ENCODE measurements at regions not wholly inside any gene's neighbourhood (a gene's known extent, or its start where the extent isn't known, plus 50 kb on each side); places are given as distances from the start of the nearest gene placed in this dataset.

- Histone ChIP-seq H3K9me3 (no peaks in the 10 kb centered on the region), H3K4me1 (peaks cover 11 to 18% (median 16%) of the 10 kb centered on the region in 4 donors), H3K27ac (no peak overlapping the region), H3K36me3 (no peaks in the 10 kb centered on the region), H3K4me3 (no peak overlapping the region), H3K27me3 (no peaks in the 10 kb centered on the region)
- no peak for ATAC-seq (ENCODE audit: low FRiP score in 2 of 2)
- 35 to 49% methylated on average over 9 to 10 of the region's 10 CpGs for WGBS, 2 donors
- DNase-seq = no peak
- no peak for TF ChIP-seq EP300 (IDR thresholded peaks at IDR 0.05)
- TF ChIP-seq POLR2AphosphoS5 (IDR thresholded peaks at IDR 0.05) = no peak
- TF ChIP-seq CTCF (IDR thresholded peaks at IDR 0.05) = no peak
- TF ChIP-seq POLR2A (IDR thresholded peaks at IDR 0.05) = no peak
These were observed 65.1 kb upstream of the RASD2 start for GRCh38 chr22:35475545-35475944.

GRCh38 chr22:35476341-35476740 is 64.3 kb upstream of the RASD2 start:
- TF ChIP-seq EP300 (IDR thresholded peaks at IDR 0.05) = no peak
- TF ChIP-seq POLR2A (IDR thresholded peaks at IDR 0.05) = no peak
- ATAC-seq (ENCODE audit: low FRiP score in 2 of 2) = no peak
- WGBS, 2 donors = 68 to 78% methylated on average over 11 of the region's 11 CpGs
- Histone ChIP-seq H3K27me3 (no peaks in the 10 kb centered on the region), H3K4me3 (no peak overlapping the region), H3K27ac (no peak overlapping the region), H3K4me1 (peaks cover 11 to 26% (median 23%) of the 10 kb centered on the region in 4 donors), H3K36me3 (no peaks in the 10 kb centered on the region), H3K9me3 (no peaks in the 10 kb centered on the region)
- DNase-seq = no peak

- 17 to 27% methylated on average over 6 to 11 of the region's 11 CpGs for WGBS, 2 donors
- TF ChIP-seq POLR2AphosphoS5 (IDR thresholded peaks at IDR 0.05) (no peak), POLR2A (IDR thresholded peaks at IDR 0.05) (no peak), CTCF (IDR thresholded peaks at IDR 0.05) (no peak), EP300 (IDR thresholded peaks at IDR 0.05) (no peak)
- no peaks in the 10 kb centered on the region for H3K27me3 ChIP-seq
- peaks cover 11 to 29% (median 24%) of the 10 kb centered on the region in 4 donors for H3K4me1 ChIP-seq
- H3K36me3 ChIP-seq = no peaks in the 10 kb centered on the region
- no peaks in the 10 kb centered on the region for H3K9me3 ChIP-seq
- H3K27ac ChIP-seq = peak overlapping the region in 3 of 4 donors; percentile 11 to 26 (median 25)
- H3K4me3 ChIP-seq = no peak overlapping the region
- ATAC-seq (ENCODE audit: low FRiP score in 2 of 2) = peak in 1 of 2 donors; percentile 45
- no peak for DNase-seq
These were observed 62.6 kb upstream of the RASD2 start for GRCh38 chr22:35477911-35478582.

- H3K36me3 ChIP-seq = no peaks in the 10 kb centered on the region
- TF ChIP-seq EP300 (IDR thresholded peaks at IDR 0.05) = no peak
- no peak for TF ChIP-seq CTCF (IDR thresholded peaks at IDR 0.05)
- TF ChIP-seq POLR2A (IDR thresholded peaks at IDR 0.05) = no peak
- peak overlapping the region in 2 of 4 donors; percentile 25 to 26 for H3K27ac ChIP-seq
- ATAC-seq (ENCODE audit: low FRiP score in 2 of 2) = no peak
- no peaks in the 10 kb centered on the region for H3K9me3 ChIP-seq
- DNase-seq = no peak
- H3K4me3 ChIP-seq = no peak overlapping the region
- H3K27me3 ChIP-seq = no peaks in the 10 kb centered on the region
- WGBS, 2 donors = 65 to 77% methylated on average over 9 of the region's 9 CpGs
- H3K4me1 ChIP-seq = peaks cover 11 to 29% (median 24%) of the 10 kb centered on the region in 4 donors
These were observed 62.0 kb upstream of the RASD2 start for GRCh38 chr22:35478633-35479107.

- peaks cover 11 to 29% (median 24%) of the 10 kb centered on the region in 4 donors for H3K4me1 ChIP-seq
- no peaks in the 10 kb centered on the region for H3K9me3 ChIP-seq
- H3K27ac ChIP-seq = no peak overlapping the region
- no peak overlapping the region for H3K4me3 ChIP-seq
- DNase-seq (no peak), ATAC-seq (ENCODE audit: low FRiP score in 2 of 2) (no peak)
- TF ChIP-seq POLR2AphosphoS5 (IDR thresholded peaks at IDR 0.05) = no peak
- TF ChIP-seq EP300 (IDR thresholded peaks at IDR 0.05) = no peak
- no peak for TF ChIP-seq CTCF (IDR thresholded peaks at IDR 0.05)
- no peak for TF ChIP-seq POLR2A (IDR thresholded peaks at IDR 0.05)
- no peaks in the 10 kb centered on the region for H3K27me3 ChIP-seq
- no peaks in the 10 kb centered on the region for H3K36me3 ChIP-seq
- WGBS, 2 donors = 92 to 96% methylated on average over 9 of the region's 9 CpGs
These were observed 61.3 kb upstream of the RASD2 start for GRCh38 chr22:35479359-35479758.

Measured in upper lobe of left lung (tissue), 6 donors.